ENCODE measurements at regions not wholly inside any gene's neighbourhood (a gene's known extent, or its start where the extent isn't known, plus 50 kb on each side); places are given as distances from the start of the nearest gene placed in this dataset.

- DNase-seq, result no peak
- Mint-ChIP-seq H3K9me3 (ENCODE audit: unreplicated experiment) (peaks cover 6% of the 10 kb centered on the region), H3K27me3 (ENCODE audit: insufficient read depth, unreplicated experiment) (no peaks in the 10 kb centered on the region), H3K4me1 (ENCODE audit: low read depth, unreplicated experiment) (no peaks in the 10 kb centered on the region), H3K27ac (ENCODE audit: unreplicated experiment) (no peak overlapping the region), H3K36me3 (ENCODE audit: insufficient read depth, unreplicated experiment) (no peaks in the 10 kb centered on the region), H3K4me3 (ENCODE audit: unreplicated experiment) (no peak overlapping the region)
- TF ChIP-seq CTCF (IDR thresholded peaks at IDR 0.05; ENCODE audit: insufficient read depth in 1 of 2, low read depth in 1 of 2, low read length in 1 of 2, severe bottlenecking in 1 of 2, unreplicated experiment in 1 of 2), result no peak
- ChIA-PET POLR2A (no interaction called here), CTCF (no interaction called here)
- peaks cover 3% of the 10 kb centered on the region for H3K9me3 ChIP-seq
- BruUV-seq (replicated peaks), result no TSS peak
- no peak overlapping the region for H3K4me3 ChIP-seq (ENCODE audit: low read depth, low read length)
- H3K27me3 ChIP-seq (replicated peaks; ENCODE audit: control insufficient read depth, insufficient read depth, low read length), result no peaks in the 10 kb centered on the region
- H3K36me3 ChIP-seq (ENCODE audit: control insufficient read depth, insufficient read depth, low read length), result no peaks in the 10 kb centered on the region
- intact Hi-C loops (cut with micrococcal nuclease; ENCODE audit: unreplicated experiment), result no loop called here
- H3K4me1 ChIP-seq, result no peaks in the 10 kb centered on the region
Measured at GRCh38 chr9:31013371-31013770, 1371.1 kb upstream of the ACO1 start.

GRCh38 chr9:31023847-31024246, 1360.6 kb upstream of the ACO1 start:
- Mint-ChIP-seq H3K36me3 (ENCODE audit: insufficient read depth, unreplicated experiment) (no peaks in the 10 kb centered on the region), H3K4me1 (ENCODE audit: low read depth, unreplicated experiment) (no peaks in the 10 kb centered on the region), H3K27ac (ENCODE audit: unreplicated experiment) (no peak overlapping the region), H3K27me3 (ENCODE audit: insufficient read depth, unreplicated experiment) (peaks cover 4% of the 10 kb centered on the region), H3K4me3 (ENCODE audit: unreplicated experiment) (no peak overlapping the region), H3K9me3 (ENCODE audit: unreplicated experiment) (no peaks in the 10 kb centered on the region)
- ChIA-PET POLR2A (no interaction called here), CTCF (no interaction called here)
- no peak for TF ChIP-seq CTCF (IDR thresholded peaks at IDR 0.05; ENCODE audit: insufficient read depth in 1 of 2, low read depth in 1 of 2, low read length in 1 of 2, severe bottlenecking in 1 of 2, unreplicated experiment in 1 of 2)
- no TSS peak for BruUV-seq (replicated peaks)
- no peaks in the 10 kb centered on the region for H3K27me3 ChIP-seq (replicated peaks; ENCODE audit: control insufficient read depth, insufficient read depth, low read length)
- H3K36me3 ChIP-seq (ENCODE audit: control insufficient read depth, insufficient read depth, low read length), result no peaks in the 10 kb centered on the region
- no peak for DNase-seq
- intact Hi-C loops (cut with micrococcal nuclease; ENCODE audit: unreplicated experiment), result no loop called here
- H3K4me3 ChIP-seq (ENCODE audit: low read depth, low read length), result no peak overlapping the region
- no peaks in the 10 kb centered on the region for H3K4me1 ChIP-seq
- no peaks in the 10 kb centered on the region for H3K9me3 ChIP-seq

GRCh38 chr9:31027678-31028077, 1356.8 kb upstream of the ACO1 start:
- Mint-ChIP-seq H3K9me3 (ENCODE audit: unreplicated experiment) (no peaks in the 10 kb centered on the region), H3K4me1 (ENCODE audit: low read depth, unreplicated experiment) (no peaks in the 10 kb centered on the region), H3K36me3 (ENCODE audit: insufficient read depth, unreplicated experiment) (no peaks in the 10 kb centered on the region), H3K4me3 (ENCODE audit: unreplicated experiment) (no peak overlapping the region), H3K27me3 (ENCODE audit: insufficient read depth, unreplicated experiment) (no peaks in the 10 kb centered on the region), H3K27ac (ENCODE audit: unreplicated experiment) (no peak overlapping the region)
- 0 out of 2 replicates have a peak, but pooled peaks cover 4% of the 10 kb centered on the region for H3K4me1 ChIP-seq
- BruUV-seq (replicated peaks), result no TSS peak
- TF ChIP-seq CTCF (IDR thresholded peaks at IDR 0.05; ENCODE audit: insufficient read depth in 1 of 2, low read depth in 1 of 2, low read length in 1 of 2, severe bottlenecking in 1 of 2, unreplicated experiment in 1 of 2), result no peak
- intact Hi-C loops (cut with micrococcal nuclease; ENCODE audit: unreplicated experiment), result no loop called here
- POLR2A ChIA-PET, result no interaction called here
- H3K36me3 ChIP-seq (ENCODE audit: control insufficient read depth, insufficient read depth, low read length), result no peaks in the 10 kb centered on the region
- DNase-seq, result no peak
- H3K4me3 ChIP-seq (ENCODE audit: low read depth, low read length), result no peak overlapping the region
- CTCF ChIA-PET, result no interaction called here
- no peaks in the 10 kb centered on the region for H3K27me3 ChIP-seq (replicated peaks; ENCODE audit: control insufficient read depth, insufficient read depth, low read length)
- H3K9me3 ChIP-seq, result no peaks in the 10 kb centered on the region
